ENCODE measurements at regions not wholly inside any gene's neighbourhood (a gene's known extent, or its start where the extent isn't known, plus 50 kb on each side); places are given as distances from the start of the nearest gene placed in this dataset.

DNA sequence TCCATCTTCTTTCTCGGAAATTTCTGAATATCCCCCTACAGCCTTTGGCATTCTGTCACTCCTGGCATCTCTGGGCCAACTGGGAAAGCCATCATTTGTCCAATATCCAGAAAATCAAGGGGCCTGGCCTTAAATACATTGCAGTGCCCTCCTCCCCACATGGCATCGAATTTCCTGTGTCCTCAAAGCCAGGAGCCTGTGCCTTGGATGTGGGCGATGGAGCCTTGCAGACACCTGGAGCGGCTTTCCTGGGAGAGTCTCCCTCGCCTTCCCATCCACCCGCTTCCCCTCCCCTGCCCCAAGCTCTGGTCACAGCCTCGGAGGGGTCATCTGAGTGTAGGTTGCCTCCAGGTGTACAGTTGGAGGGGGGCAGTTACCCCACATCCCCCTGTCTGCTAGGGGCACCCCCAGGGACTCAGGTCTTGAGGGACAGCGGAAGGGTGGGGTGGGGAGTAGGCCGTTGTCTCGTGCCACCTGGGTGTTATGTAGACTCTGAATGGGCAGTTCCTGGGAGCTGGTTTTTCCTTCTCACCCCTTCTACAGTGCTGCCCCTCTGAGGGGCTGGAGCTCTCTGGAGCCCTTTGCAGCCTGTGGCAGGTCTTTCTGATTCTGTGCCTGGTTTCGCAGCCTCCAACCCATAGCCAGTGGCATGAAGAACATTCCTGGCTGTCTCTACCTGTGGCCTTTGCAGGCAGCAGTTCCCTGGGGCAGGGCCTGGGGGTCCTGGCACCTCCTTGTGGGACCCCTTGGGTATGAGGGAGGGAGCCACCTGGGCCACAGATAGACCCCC is 239.8 kb downstream of the SEC14L1 start:
- WGBS, 2 donors (ENCODE audit: low coverage in 1 of 2) = 85 to 91% methylated on average over 2 to 10 of the region's 11 CpGs
- Histone ChIP-seq H3K4me1 (peaks cover 58 to 97% (median 85%) of the 10 kb centered on the region in 4 donors), H3K9me3 (no peaks in the 10 kb centered on the region), H3K4me3 (no peak overlapping the region), H3K36me3 (no peaks in the 10 kb centered on the region), H3K27me3 (no peaks in the 10 kb centered on the region), H3K27ac (peak overlapping the region; percentile 70 to 95 (median 90))
- TF ChIP-seq POLR2A (IDR thresholded peaks at IDR 0.05) = no peak
- TF ChIP-seq, protein P1, sequence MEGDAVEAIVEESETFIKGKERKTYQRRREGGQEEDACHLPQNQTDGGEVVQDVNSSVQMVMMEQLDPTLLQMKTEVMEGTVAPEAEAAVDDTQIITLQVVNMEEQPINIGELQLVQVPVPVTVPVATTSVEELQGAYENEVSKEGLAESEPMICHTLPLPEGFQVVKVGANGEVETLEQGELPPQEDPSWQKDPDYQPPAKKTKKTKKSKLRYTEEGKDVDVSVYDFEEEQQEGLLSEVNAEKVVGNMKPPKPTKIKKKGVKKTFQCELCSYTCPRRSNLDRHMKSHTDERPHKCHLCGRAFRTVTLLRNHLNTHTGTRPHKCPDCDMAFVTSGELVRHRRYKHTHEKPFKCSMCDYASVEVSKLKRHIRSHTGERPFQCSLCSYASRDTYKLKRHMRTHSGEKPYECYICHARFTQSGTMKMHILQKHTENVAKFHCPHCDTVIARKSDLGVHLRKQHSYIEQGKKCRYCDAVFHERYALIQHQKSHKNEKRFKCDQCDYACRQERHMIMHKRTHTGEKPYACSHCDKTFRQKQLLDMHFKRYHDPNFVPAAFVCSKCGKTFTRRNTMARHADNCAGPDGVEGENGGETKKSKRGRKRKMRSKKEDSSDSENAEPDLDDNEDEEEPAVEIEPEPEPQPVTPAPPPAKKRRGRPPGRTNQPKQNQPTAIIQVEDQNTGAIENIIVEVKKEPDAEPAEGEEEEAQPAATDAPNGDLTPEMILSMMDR (IDR thresholded peaks at IDR 0.05) = no peak
- no peak for TF ChIP-seq POLR2AphosphoS5 (IDR thresholded peaks at IDR 0.05)
- no peak for TF ChIP-seq EP300 (IDR thresholded peaks at IDR 0.05; ENCODE audit: low read depth)
- intact Hi-C loops (cut with DNase I; ENCODE audit: low total_unique reads) (no loop called here), in situ Hi-C loops (cut with MboI; ENCODE audit: low pct_ligation_motif_present in 1 of 4, low pct_unique_long_range_greater_than_20kb in 1 of 4, low sequenced_read_pairs in 3 of 4) (no loop called here)
- no peak for DNase-seq

- WGBS, 2 donors (ENCODE audit: low coverage in 1 of 2) = 61% methylated on average over 4 of the region's 4 CpGs; no CpG with 5 or more reads in 1 of the 2 donors
- no peaks in the 10 kb centered on the region for H3K27me3 ChIP-seq
- no peak for DNase-seq
Observed at GRCh38 chr17:77381185-77381700, 240.5 kb downstream of the SEC14L1 start.

DNA sequence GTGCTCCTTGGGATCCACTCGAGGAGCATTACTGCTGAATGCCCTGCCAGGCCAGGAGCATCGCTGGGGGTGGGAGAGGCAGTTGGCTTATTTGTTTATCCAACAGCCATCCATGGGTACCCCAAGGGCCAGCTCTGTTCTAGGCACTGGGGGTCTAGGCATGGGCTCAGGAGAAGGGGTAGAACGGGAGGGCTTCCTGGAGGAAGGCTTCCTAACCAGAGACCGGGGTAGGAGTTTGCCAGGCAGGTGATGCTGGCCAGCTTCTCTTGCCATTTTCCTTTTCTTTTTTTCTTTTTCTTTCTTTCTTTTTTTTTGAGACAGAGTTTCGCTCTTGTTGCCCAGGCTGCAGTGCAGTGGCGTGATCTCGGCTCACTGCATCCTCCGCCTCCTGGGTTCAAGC is 241.0 kb downstream of the SEC14L1 start:
- Histone ChIP-seq H3K27me3 (no peaks in the 10 kb centered on the region), H3K27ac (peak overlapping the region; percentile 70 to 95 (median 90)), H3K36me3 (no peaks in the 10 kb centered on the region), H3K4me3 (no peak overlapping the region), H3K9me3 (no peaks in the 10 kb centered on the region), H3K4me1 (peaks cover 62 to 97% (median 85%) of the 10 kb centered on the region in 4 donors)
- 87% methylated on average over 8 of the region's 8 CpGs; no CpG with 5 or more reads in 1 of the 2 donors for WGBS, 2 donors (ENCODE audit: low coverage in 1 of 2)
- in situ Hi-C loops (cut with MboI; ENCODE audit: low pct_ligation_motif_present in 1 of 4, low pct_unique_long_range_greater_than_20kb in 1 of 4, low sequenced_read_pairs in 3 of 4) (no loop called here), intact Hi-C loops (cut with DNase I; ENCODE audit: low total_unique reads) (no loop called here)
- no peak for TF ChIP-seq EP300 (IDR thresholded peaks at IDR 0.05; ENCODE audit: low read depth)
- TF ChIP-seq, protein P1 (IDR thresholded peaks at IDR 0.05) = no peak
- no peak for TF ChIP-seq POLR2A (IDR thresholded peaks at IDR 0.05)
- TF ChIP-seq POLR2AphosphoS5 (IDR thresholded peaks at IDR 0.05) = no peak
- DNase-seq = no peak

More at GRCh38 chr17:77381185-77381700, 240.5 kb downstream of the SEC14L1 start:
- Histone ChIP-seq H3K4me1 (peaks cover 61 to 97% (median 85%) of the 10 kb centered on the region in 4 donors), H3K27ac (peak overlapping the region; percentile 70 to 95 (median 90)), H3K4me3 (no peak overlapping the region), H3K36me3 (no peaks in the 10 kb centered on the region), H3K9me3 (no peaks in the 10 kb centered on the region)
- in situ Hi-C loops (cut with MboI; ENCODE audit: low pct_ligation_motif_present in 1 of 4, low pct_unique_long_range_greater_than_20kb in 1 of 4, low sequenced_read_pairs in 3 of 4) (no loop called here), intact Hi-C loops (cut with DNase I; ENCODE audit: low total_unique reads) (no loop called here)
- TF ChIP-seq POLR2A (IDR thresholded peaks at IDR 0.05) (no peak), EP300 (IDR thresholded peaks at IDR 0.05; ENCODE audit: low read depth) (no peak), POLR2AphosphoS5 (IDR thresholded peaks at IDR 0.05) (no peak)
- TF ChIP-seq, protein P1 (IDR thresholded peaks at IDR 0.05) = no peak

- peaks cover 59 to 97% (median 84%) of the 10 kb centered on the region in 4 donors for H3K4me1 ChIP-seq
- TF ChIP-seq EP300 (IDR thresholded peaks at IDR 0.05; ENCODE audit: low read depth) = no peak
- TF ChIP-seq POLR2AphosphoS5 (IDR thresholded peaks at IDR 0.05) = no peak
- TF ChIP-seq POLR2A (IDR thresholded peaks at IDR 0.05) = no peak
- TF ChIP-seq, protein P1 (IDR thresholded peaks at IDR 0.05) = no peak
- H3K27ac ChIP-seq = peak overlapping the region; percentile 70 to 95 (median 90)
- in situ Hi-C loops (cut with MboI; ENCODE audit: low pct_ligation_motif_present in 1 of 4, low pct_unique_long_range_greater_than_20kb in 1 of 4, low sequenced_read_pairs in 3 of 4) = no loop called here
- intact Hi-C loops (cut with DNase I; ENCODE audit: low total_unique reads) = no loop called here
- no peaks in the 10 kb centered on the region for H3K36me3 ChIP-seq
- H3K4me3 ChIP-seq = no peak overlapping the region
- 57% methylated on average over 13 of the region's 13 CpGs; no CpG with 5 or more reads in 1 of the 2 donors for WGBS, 2 donors (ENCODE audit: low coverage in 1 of 2)
- H3K27me3 ChIP-seq = no peaks in the 10 kb centered on the region
- no peak for DNase-seq
- no peaks in the 10 kb centered on the region for H3K9me3 ChIP-seq
Observed at GRCh38 chr17:77382356-77382911, 241.7 kb downstream of the SEC14L1 start.

All from transverse colon (tissue), 4 donors.